GM12891 (cell line): ENCODE measurements at regions not wholly inside any gene's neighbourhood (a gene's known extent, or its start where the extent isn't known, plus 50 kb on each side); places are given as distances from the start of the nearest gene placed in this dataset.
A peak's percentile ranks its signal among the peaks of the same experiment; 100 is the strongest.

ENCODE experiments used
- DNase-seq: peaks from one replicate; pipeline ENCODE4 v3.0.0; 2011; ENCODE audit warnings: low spot score; ENCODE audit not compliant: insufficient read length
- FAIRE-seq: peaks from 2 replicates; lab custom pipeline; 2011; peaks lifted over from hg19 to GRCh38; lab: Jason Lieb, UNC
- PAX5 ChIP-seq: IDR thresholded peaks from 2 replicates; pipeline ENCODE4 v1.6.1; 2011; ENCODE audit warnings: low read length, moderate library complexity, mild to moderate bottlenecking; ENCODE audit not compliant: insufficient read depth, severe bottlenecking
- POLR2A ChIP-seq: IDR thresholded peaks from 2 replicates; pipeline ENCODE4 v1.6.1; 2011; ENCODE audit warnings: low read depth, low read length, control low read depth
- POLR2AphosphoS5 ChIP-seq: IDR thresholded peaks from 2 replicates; pipeline ENCODE4 v1.6.1; 2011; ENCODE audit warnings: low read depth, low read length, control low read depth
- POU2F2 ChIP-seq: IDR thresholded peaks from 2 replicates; pipeline ENCODE4 v1.6.1; 2011; ENCODE audit warnings: low read depth, mild to moderate bottlenecking, control low read depth, low read length, moderate library complexity
- SPI1 ChIP-seq: IDR thresholded peaks from 2 replicates; pipeline ENCODE4 v1.6.1; 2011; ENCODE audit warnings: low read depth, low read length, control low read depth
- TAF1 ChIP-seq: IDR thresholded peaks from 2 replicates; pipeline ENCODE4 v1.6.1; 2011; ENCODE audit warnings: low read depth, low read length, control low read depth

DNA sequence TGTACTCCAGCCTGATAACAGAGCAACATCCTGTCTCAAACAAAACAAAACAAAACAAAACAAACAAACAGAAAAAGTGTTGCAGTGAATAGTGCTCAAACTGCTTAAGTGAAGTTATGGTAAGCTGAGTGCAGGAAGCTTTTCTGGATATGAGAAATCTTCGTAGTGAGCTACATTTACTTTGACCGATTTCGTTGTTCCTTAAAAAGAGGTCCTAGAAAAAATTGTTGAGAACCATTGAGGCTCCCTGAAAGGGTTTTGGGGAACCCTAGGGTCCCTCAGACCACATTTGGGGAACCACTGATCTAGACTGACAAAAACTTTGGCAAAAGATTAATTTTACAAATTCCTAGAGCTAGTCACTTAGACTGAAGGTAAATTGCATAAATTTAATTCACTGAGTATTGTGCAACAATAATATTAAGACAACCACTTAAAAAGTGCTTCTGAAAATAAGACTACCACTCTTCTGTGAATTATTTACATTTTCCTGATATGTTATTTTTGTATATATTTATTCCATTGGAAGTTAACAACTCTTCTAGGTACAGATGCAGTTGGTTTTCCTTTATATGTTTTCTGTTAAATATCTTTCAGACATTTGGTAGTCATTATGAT, 149.6 kb downstream of the FHIP1A start:
- no peak for TF ChIP-seq POLR2AphosphoS5
- no peak for TF ChIP-seq SPI1
- no peak for TF ChIP-seq POLR2A
- no peak for TF ChIP-seq PAX5
- no peak for TF ChIP-seq POU2F2
- TF ChIP-seq TAF1 = no peak
- FAIRE-seq = no peak
- no peak for DNase-seq

DNA sequence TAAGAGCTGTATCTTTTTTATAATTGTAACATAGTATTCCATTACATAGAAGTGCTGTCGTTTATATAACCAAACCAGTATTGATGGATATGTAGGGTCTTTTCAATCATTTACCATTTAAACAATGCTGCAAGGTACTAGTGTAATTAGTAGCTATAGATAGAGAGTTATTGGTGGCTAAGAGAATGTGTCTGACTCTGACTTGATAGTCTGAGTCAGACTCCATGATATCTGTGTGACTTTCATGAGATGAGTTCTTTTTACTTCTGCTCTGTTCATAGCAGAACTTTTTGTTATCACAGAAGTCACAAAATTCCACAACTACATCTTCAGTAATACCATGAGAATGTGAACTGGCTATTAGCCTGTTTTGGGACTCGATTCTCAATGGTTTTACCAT, 150.6 kb downstream of the FHIP1A start:
- FAIRE-seq (no peak), DNase-seq (no peak)
- TF ChIP-seq POLR2A = no peak
- TF ChIP-seq TAF1 = no peak
- TF ChIP-seq POLR2AphosphoS5 = no peak
- TF ChIP-seq PAX5 = no peak
- no peak for TF ChIP-seq SPI1
- TF ChIP-seq POU2F2 = no peak

- TF ChIP-seq POLR2AphosphoS5 = no peak
- TF ChIP-seq POU2F2 = no peak
- FAIRE-seq = no peak
- no peak for DNase-seq
Measured at GRCh38 chr4:151561551-151562256, 152.7 kb downstream of the FHIP1A start.

GRCh38 chr4:151563194-151563593, 154.2 kb downstream of the FHIP1A start:
- DNase-seq (no peak), FAIRE-seq (no peak)
- TF ChIP-seq POU2F2 (no peak), POLR2AphosphoS5 (no peak), POLR2A (no peak), TAF1 (no peak), PAX5 (no peak), SPI1 (no peak)

GRCh38 chr4:151564321-151564720, 155.3 kb downstream of the FHIP1A start:
- TF ChIP-seq POU2F2 (no peak), PAX5 (no peak), SPI1 (no peak), POLR2A (no peak), TAF1 (no peak)
- FAIRE-seq = no peak
- no peak for DNase-seq

DNA sequence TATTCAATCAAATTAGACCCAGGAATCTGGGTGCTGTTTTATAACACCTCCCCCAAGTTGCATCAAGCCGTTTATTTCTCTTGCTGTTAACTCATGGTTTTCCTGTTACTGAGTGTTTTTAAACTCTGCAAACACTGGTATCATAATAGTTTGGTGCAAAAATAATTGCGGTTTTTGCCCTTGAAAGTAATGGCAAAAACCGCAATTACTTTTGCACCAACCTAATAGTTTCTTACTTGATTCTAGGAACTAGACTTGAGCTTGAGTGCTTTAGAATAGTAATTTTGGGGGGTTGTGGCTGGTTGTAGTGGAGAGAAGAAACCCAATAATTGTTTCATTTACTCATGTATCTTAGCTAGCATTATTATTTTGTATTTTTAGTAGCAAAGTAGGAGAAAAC, 156.6 kb downstream of the FHIP1A start:
- FAIRE-seq = no peak
- TF ChIP-seq SPI1 (no peak), POLR2A (no peak), POLR2AphosphoS5 (no peak), POU2F2 (no peak), TAF1 (no peak), PAX5 (no peak)
- no peak for DNase-seq

DNA sequence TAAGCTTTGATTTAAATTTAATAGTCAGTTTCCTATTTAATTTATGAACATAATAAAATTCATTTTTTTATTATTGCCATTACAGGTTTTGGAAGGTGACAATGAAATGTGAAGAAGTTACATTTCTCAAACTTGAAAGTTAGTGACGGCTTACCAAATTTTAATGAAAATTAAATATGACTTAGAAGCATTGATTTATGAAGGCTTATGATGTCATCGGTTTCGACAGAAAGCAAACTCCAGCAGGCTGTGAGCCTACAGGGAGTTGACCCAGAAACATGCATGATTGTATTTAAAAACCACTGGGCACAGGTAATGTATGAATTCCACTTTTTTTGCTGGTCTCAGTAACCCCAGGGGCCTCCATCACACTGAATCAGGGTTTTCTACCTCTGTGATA, 157.1 kb downstream of the FHIP1A start:
- no peak for FAIRE-seq
- TF ChIP-seq POLR2AphosphoS5 (no peak), SPI1 (no peak), PAX5 (no peak), POU2F2 (no peak), TAF1 (no peak), POLR2A (no peak)

DNA sequence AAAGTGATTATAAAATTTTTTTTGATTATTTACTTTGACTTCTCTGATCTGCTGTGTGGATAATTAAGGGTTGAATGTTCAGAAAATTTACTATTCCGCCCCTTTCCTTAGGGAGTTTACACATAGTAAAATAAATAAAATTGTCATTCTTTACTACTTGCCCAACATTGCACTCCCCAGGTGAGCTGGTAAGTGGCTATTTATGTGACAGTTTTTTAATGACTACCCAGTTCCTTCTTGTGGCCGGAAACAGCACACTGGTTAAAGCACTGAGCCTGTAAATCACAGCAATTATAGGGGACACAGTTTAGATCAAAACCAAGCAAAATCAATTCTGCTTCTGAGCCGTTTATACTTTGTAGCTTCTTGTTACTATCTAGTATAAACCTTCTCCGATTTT, 158.1 kb downstream of the FHIP1A start:
- DNase-seq = no peak
- peak; percentile 28 for FAIRE-seq
- peak; percentile 88 for TF ChIP-seq SPI1
- no peak for TF ChIP-seq POLR2AphosphoS5

More for the DNA sequence above, 157.1 kb downstream of the FHIP1A start:
- no peak for DNase-seq

GRCh38 chr4:151568966-151569365, 160.0 kb downstream of the FHIP1A start:
- TF ChIP-seq TAF1 (no peak), POLR2AphosphoS5 (no peak)
- DNase-seq (no peak), FAIRE-seq (no peak)

- no peak for TF ChIP-seq SPI1
- FAIRE-seq = no peak
- no peak for DNase-seq
Measured at GRCh38 chr4:151569650-151570049, 160.7 kb downstream of the FHIP1A start.

- no peak for DNase-seq
- FAIRE-seq = no peak
- TF ChIP-seq POU2F2 = no peak
Measured at GRCh38 chr4:151573474-151573873, 164.5 kb downstream of the FHIP1A start.
